ENCODE measurements at regions not wholly inside any gene's neighbourhood (a gene's known extent, or its start where the extent isn't known, plus 50 kb on each side); places are given as distances from the start of the nearest gene placed in this dataset.

DNA sequence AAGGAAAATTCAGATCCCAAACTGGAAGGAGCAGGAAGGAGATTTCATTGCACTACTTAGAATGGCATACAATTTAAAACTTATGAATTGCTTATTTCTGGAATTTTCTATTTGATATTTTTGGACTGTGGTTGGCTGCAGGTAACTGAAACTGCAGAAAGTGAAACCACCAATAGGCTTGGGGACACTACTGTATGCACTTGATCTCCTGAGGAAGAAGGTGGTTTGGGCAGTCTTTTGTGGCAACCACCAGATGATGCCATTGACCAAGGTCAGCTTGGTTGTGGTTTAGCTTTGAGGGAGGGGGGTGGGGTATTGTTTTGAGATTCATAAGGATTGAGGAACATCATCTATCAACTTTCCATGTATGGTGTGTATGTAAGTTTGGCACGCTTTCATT, 209.5 kb upstream of the STXBP6 start:
- no peaks in the 10 kb centered on the region for H3K4me1 ChIP-seq (ENCODE audit: insufficient read depth)
- no peaks in the 10 kb centered on the region for H3K36me3 ChIP-seq
- DNase-seq = no peak
- H3K9me3 ChIP-seq = no peaks in the 10 kb centered on the region
- H3K27me3 ChIP-seq = no peaks in the 10 kb centered on the region
- H3K4me3 ChIP-seq = no peak overlapping the region
- TF ChIP-seq, protein P1, sequence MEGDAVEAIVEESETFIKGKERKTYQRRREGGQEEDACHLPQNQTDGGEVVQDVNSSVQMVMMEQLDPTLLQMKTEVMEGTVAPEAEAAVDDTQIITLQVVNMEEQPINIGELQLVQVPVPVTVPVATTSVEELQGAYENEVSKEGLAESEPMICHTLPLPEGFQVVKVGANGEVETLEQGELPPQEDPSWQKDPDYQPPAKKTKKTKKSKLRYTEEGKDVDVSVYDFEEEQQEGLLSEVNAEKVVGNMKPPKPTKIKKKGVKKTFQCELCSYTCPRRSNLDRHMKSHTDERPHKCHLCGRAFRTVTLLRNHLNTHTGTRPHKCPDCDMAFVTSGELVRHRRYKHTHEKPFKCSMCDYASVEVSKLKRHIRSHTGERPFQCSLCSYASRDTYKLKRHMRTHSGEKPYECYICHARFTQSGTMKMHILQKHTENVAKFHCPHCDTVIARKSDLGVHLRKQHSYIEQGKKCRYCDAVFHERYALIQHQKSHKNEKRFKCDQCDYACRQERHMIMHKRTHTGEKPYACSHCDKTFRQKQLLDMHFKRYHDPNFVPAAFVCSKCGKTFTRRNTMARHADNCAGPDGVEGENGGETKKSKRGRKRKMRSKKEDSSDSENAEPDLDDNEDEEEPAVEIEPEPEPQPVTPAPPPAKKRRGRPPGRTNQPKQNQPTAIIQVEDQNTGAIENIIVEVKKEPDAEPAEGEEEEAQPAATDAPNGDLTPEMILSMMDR (IDR thresholded peaks at IDR 0.05) = no peak
- TF ChIP-seq EP300 (IDR thresholded peaks at IDR 0.05) = no peak
- TF ChIP-seq POLR2A (IDR thresholded peaks at IDR 0.05) = no peak
- H3K27ac ChIP-seq = no peak overlapping the region
- intact Hi-C loops (cut with DNase I) = no loop called here
- WGBS, 3 donors = 76 to 93% (median 80%) methylated on average over 1 of the region's 1 CpG

DNA sequence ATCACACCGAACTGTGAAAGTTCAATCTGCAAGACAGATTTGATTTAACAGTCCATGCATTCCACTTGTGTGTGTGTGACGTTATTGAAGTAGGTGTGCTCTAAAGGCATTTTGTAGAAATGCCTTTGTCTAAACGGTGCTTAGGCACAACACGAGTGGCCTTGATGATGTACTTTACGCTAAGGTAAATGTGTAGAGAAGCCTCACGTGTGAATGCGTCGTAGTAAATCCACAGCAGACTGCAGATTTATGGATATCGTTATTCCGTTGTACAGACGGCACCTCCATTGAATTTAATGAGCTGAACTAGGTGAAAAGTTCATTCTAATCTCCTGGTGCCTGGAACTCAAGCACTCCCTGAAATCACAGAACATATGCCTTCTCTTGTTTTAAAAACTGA, 202.8 kb upstream of the STXBP6 start:
- no peaks in the 10 kb centered on the region for H3K9me3 ChIP-seq
- no peak for DNase-seq
- H3K4me3 ChIP-seq = no peak overlapping the region
- no peaks in the 10 kb centered on the region for H3K27me3 ChIP-seq
- H3K4me1 ChIP-seq (ENCODE audit: insufficient read depth) = no peaks in the 10 kb centered on the region
- 8 to 23% (median 12%) methylated on average over 11 of the region's 11 CpGs for WGBS, 3 donors
- no peak overlapping the region for H3K27ac ChIP-seq
- TF ChIP-seq EP300 (IDR thresholded peaks at IDR 0.05) (no peak), POLR2A (IDR thresholded peaks at IDR 0.05) (no peak)
- TF ChIP-seq, protein P1 (IDR thresholded peaks at IDR 0.05) = no peak
- intact Hi-C loops (cut with DNase I) = no loop called here
- no peaks in the 10 kb centered on the region for H3K36me3 ChIP-seq

DNA sequence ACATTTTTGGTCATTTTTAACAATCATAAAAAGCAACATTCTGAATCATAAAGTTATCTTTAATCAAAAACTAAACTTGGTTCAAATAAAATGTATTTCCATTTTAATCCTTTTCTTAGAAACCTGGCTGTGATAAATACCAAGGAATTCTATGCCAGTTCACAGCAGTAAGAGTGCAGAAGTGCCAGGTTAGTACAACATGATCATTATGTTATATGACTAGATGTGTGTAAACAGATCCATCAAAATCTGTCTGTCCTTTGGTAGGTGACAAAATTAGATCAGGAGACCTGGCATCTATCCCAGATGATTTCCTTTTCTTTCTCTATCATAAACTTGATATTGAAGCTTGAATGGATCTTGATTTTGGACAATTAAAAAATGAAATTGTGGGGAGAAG, 200.6 kb upstream of the STXBP6 start:
- Histone ChIP-seq H3K27me3 (no peaks in the 10 kb centered on the region), H3K4me1 (ENCODE audit: insufficient read depth) (no peaks in the 10 kb centered on the region), H3K36me3 (no peaks in the 10 kb centered on the region), H3K9me3 (no peaks in the 10 kb centered on the region), H3K27ac (no peak overlapping the region), H3K4me3 (no peak overlapping the region)
- TF ChIP-seq, protein P1 (IDR thresholded peaks at IDR 0.05) = no peak
- TF ChIP-seq POLR2A (IDR thresholded peaks at IDR 0.05) = no peak
- TF ChIP-seq EP300 (IDR thresholded peaks at IDR 0.05) = no peak
- DNase-seq = no peak
- intact Hi-C loops (cut with DNase I) = no loop called here

DNA sequence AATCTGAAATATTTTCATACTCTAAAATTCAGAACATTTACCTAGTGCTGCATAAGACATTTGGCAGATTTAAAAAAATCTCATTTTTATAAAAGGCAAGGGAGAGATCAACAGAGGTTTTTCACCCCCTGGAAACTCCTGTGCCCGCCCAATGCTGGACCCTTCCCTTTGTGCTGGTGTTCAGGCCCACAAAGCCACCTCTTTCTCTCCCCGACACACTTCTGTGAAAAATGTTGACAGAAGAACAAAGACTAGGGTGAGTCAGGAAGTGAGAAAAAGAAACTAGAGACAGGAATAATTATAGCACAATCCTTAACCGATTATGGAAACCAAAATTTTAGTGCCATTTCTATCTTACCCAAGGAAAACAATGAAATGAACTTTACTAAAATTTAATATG, 197.7 kb upstream of the STXBP6 start:
- H3K27ac ChIP-seq = no peak overlapping the region
- H3K36me3 ChIP-seq = no peaks in the 10 kb centered on the region
- no peaks in the 10 kb centered on the region for H3K9me3 ChIP-seq
- intact Hi-C loops (cut with DNase I) = no loop called here
- H3K27me3 ChIP-seq = no peaks in the 10 kb centered on the region
- H3K4me1 ChIP-seq (ENCODE audit: insufficient read depth) = no peaks in the 10 kb centered on the region
- WGBS, 3 donors = 69 to 85% (median 77%) methylated on average over 3 of the region's 3 CpGs
- DNase-seq = no peak
- no peak for TF ChIP-seq EP300 (IDR thresholded peaks at IDR 0.05)
- TF ChIP-seq, protein P1 (IDR thresholded peaks at IDR 0.05) = no peak
- TF ChIP-seq POLR2A (IDR thresholded peaks at IDR 0.05) = no peak
- no peak overlapping the region for H3K4me3 ChIP-seq

DNA sequence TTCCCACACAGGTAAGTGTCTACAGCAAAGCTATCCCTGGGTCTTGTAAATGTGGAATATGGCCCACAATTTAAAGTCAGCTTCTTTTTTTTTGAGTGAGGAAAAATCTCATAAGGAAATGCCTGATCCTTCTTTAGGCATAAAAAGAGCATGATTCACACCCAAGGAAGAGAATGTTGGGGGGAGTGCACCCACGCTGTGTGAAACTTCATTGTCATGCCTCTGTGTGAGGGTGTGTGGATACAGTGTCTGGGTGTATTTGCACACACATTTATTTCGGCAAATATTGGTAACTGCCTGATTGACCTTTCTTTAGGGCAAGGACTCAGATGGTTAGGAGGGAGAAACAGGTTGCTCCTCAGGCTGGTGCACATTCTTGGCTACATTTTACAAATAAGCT, 196.8 kb upstream of the STXBP6 start:
- DNase-seq = no peak
- H3K27me3 ChIP-seq = no peaks in the 10 kb centered on the region
- H3K36me3 ChIP-seq = no peaks in the 10 kb centered on the region
- TF ChIP-seq EP300 (IDR thresholded peaks at IDR 0.05) (no peak), POLR2A (IDR thresholded peaks at IDR 0.05) (no peak)
- TF ChIP-seq, protein P1 (IDR thresholded peaks at IDR 0.05) = no peak
- no peaks in the 10 kb centered on the region for H3K9me3 ChIP-seq
- no peaks in the 10 kb centered on the region for H3K4me1 ChIP-seq (ENCODE audit: insufficient read depth)
- H3K27ac ChIP-seq = no peak overlapping the region
- intact Hi-C loops (cut with DNase I) = no loop called here
- no peak overlapping the region for H3K4me3 ChIP-seq
- 59 to 69% (median 68%) methylated on average over 2 of the region's 2 CpGs for WGBS, 3 donors
